Smooth muscle cell (in vitro differentiated cells): ENCODE measurements at regions not wholly inside any gene's neighbourhood (a gene's known extent, or its start where the extent isn't known, plus 50 kb on each side); places are given as distances from the start of the nearest gene placed in this dataset.

Source experiments
- DNase-seq: peaks from one replicate; lab custom pipeline; 2025; ENCODE audit not compliant: unreplicated experiment; lab: John Stamatoyannopoulos, UW
- H2AFZ ChIP-seq: fragments of 200-600 bp; sonication (generic); 2 replicates; pipeline ENCODE4 v1.6.0; 2016; ENCODE audit warnings: antibody characterized with exemption, low read depth, mild to moderate bottlenecking
- H3F3A ChIP-seq: fragments of 200-600 bp; sonication (generic); 2 replicates; pipeline ENCODE4 v1.6.0; 2017; ENCODE audit warnings: antibody characterized with exemption, low read depth
- H3K27ac ChIP-seq: fragments of 200-600 bp; sonication (generic); 2 replicates; pipeline ENCODE4 v1.5.1; 2016; ENCODE audit warnings: low read depth, mild to moderate bottlenecking
- H3K27me3 ChIP-seq: fragments of 200-600 bp; sonication (generic); 2 replicates; pipeline ENCODE4 v1.6.1; 2016; ENCODE audit warnings: low read depth, mild to moderate bottlenecking
- H3K36me3 ChIP-seq: fragments of 200-600 bp; sonication (generic); 2 replicates; pipeline ENCODE4 v1.5.1; 2016; ENCODE audit warnings: low read depth
- H3K4me1 ChIP-seq: fragments of 200-600 bp; sonication (generic); 2 replicates; pipeline ENCODE4 v1.5.1; 2016; ENCODE audit warnings: low read depth
- H3K4me2 ChIP-seq: fragments of 200-600 bp; sonication (generic); 2 replicates; pipeline ENCODE4 v1.6.0; 2016; ENCODE audit warnings: mild to moderate bottlenecking
- H3K4me3 ChIP-seq: fragments of 200-600 bp; sonication (generic); 2 replicates; pipeline ENCODE4 v1.5.1; 2016; ENCODE audit warnings: mild to moderate bottlenecking
- H3K79me2 ChIP-seq: fragments of 200-600 bp; sonication (generic); 2 replicates; pipeline ENCODE4 v1.6.0; 2016; ENCODE audit warnings: low read depth, mild to moderate bottlenecking
- H3K9ac ChIP-seq: fragments of 200-600 bp; sonication (generic); 2 replicates; pipeline ENCODE4 v1.6.0; 2016; ENCODE audit warnings: low read depth
- H3K9me3 ChIP-seq: fragments of 200-600 bp; sonication (generic); replicated peaks from 2 replicates; pipeline ENCODE4 v1.5.1; 2016; ENCODE audit warnings: low read depth
- H4K20me1 ChIP-seq: fragments of 200-600 bp; sonication (generic); 2 replicates; pipeline ENCODE4 v1.6.0; 2016; ENCODE audit warnings: low read depth
- CTCF ChIP-seq: fragments of 200-600 bp; sonication (generic); IDR thresholded peaks from 2 replicates; pipeline ENCODE4 v1.5.1; 2017; ENCODE audit warnings: borderline replicate concordance, mild to moderate bottlenecking, antibody characterized with exemption; ENCODE audit not compliant: insufficient read depth, poor library complexity, severe bottlenecking
- WGBS: methylation state at CpG from one replicate; pipeline ENCODE4 v1.1.7; 2016; ENCODE audit warnings: low lambda C conversion rate; 5-methylcytosine and 5-hydroxymethylcytosine counted together

DNA sequence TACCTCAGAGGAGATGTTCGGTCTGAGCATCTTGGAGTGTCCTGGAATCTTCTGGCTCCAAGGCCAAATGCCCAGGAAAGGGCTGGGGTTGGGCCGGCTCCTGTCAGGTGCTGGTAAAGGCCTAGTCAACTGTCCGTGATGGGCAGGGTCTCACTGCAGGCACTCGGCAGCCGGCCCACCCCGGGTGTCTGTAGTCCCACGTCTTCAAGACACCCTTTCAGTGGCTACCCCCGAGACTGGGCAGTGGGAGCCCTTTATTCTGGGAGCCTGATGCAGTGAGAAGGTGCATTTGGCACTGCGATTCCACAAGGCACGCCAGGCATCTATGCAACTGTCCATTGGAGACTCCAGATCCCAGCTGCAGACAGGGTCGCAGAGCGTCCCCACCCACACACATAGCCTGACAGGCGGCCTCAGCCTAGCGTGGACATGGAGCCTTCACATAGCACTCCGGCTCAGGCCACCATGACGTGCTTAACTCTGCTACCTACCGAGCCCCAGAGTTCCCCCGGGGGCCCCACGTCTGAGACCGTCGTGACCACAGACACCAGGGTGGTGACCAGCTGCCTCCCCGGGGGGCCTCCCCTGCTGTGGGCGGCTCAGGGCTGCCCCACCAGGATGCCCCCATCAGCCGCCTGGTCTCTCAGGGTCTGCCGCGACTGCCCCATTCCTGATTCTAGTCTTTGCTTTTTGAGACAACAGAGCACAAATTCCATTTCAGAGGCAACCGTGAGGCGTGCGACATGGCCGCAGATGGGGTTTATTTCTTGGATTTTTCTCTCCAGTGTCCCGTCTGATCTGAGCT lies 331.8 kb upstream of the SFSWAP start:
- Histone ChIP-seq H2AFZ (no peak overlapping the region), H3K79me2 (no peaks in the 10 kb centered on the region), H3K9me3 (no peaks in the 10 kb centered on the region), H3K9ac (no peak overlapping the region), H3K27me3 (no peaks in the 10 kb centered on the region), H3K4me2 (no peak overlapping the region), H3K27ac (no peak overlapping the region), H3K4me3 (no peak overlapping the region), H4K20me1 (no peaks in the 10 kb centered on the region), H3F3A (no peaks in the 10 kb centered on the region), H3K36me3 (no peaks in the 10 kb centered on the region), H3K4me1 (peaks cover 6% of the 10 kb centered on the region)
- DNase-seq = no peak
- 88% methylated on average over 31 of the region's 31 CpGs for WGBS
- no peak for TF ChIP-seq CTCF

- Histone ChIP-seq H4K20me1 (no peaks in the 10 kb centered on the region), H2AFZ (no peak overlapping the region), H3K4me1 (peaks cover 6% of the 10 kb centered on the region), H3K4me3 (no peak overlapping the region), H3K79me2 (no peaks in the 10 kb centered on the region), H3K9ac (no peak overlapping the region), H3K36me3 (no peaks in the 10 kb centered on the region), H3K27me3 (no peaks in the 10 kb centered on the region), H3F3A (no peaks in the 10 kb centered on the region), H3K27ac (no peak overlapping the region), H3K4me2 (no peak overlapping the region), H3K9me3 (no peaks in the 10 kb centered on the region)
- DNase-seq = no peak
- WGBS = 81% methylated on average over 12 of the region's 12 CpGs
- no peak for TF ChIP-seq CTCF
Observed at GRCh38 chr12:131379738-131380137, 331.2 kb upstream of the SFSWAP start.

DNA sequence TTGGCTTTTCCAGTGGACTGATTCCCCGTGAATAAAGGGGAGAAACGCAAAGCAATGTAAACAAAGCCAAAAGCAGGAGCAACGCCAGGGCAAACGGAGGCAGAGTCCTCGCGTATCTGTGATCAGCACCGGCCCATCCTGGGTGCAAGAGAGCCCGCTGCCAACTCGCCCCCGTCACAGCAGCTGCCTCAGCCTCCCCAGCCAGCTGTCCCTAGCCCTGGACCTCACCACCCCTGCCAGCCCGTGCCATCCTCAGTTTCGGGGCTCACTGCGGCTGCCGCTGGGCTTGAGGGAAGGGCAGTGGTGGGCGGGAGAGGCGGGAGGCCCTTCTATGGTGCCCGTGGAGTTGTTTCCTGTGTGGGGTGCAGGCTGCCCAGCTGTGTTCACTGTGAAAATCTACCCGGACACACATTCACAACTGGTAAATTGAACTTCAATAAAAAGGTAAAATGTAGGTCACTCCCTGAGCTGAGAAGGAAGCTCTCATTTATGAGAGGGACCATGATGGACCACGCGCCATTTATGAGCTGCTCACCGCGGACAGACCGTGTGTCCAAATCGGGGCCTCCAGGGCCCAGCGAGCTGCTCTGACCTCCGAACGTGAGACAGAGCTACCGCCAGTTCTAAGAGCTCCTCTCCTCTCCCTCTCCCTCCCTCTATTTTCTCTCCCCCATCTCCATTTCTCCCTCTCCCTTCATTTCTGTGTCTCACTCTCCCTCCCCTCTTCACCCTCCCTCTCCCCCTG lies 330.5 kb upstream of the SFSWAP start:
- Histone ChIP-seq H3K9ac (no peak overlapping the region), H3K4me1 (peaks cover 6% of the 10 kb centered on the region), H3K27me3 (no peaks in the 10 kb centered on the region), H3K4me3 (no peak overlapping the region), H3K4me2 (no peak overlapping the region), H2AFZ (no peak overlapping the region), H4K20me1 (no peaks in the 10 kb centered on the region), H3F3A (no peaks in the 10 kb centered on the region), H3K9me3 (no peaks in the 10 kb centered on the region), H3K79me2 (no peaks in the 10 kb centered on the region), H3K27ac (no peak overlapping the region), H3K36me3 (no peaks in the 10 kb centered on the region)
- no peak for DNase-seq
- 87% methylated on average over 28 of the region's 28 CpGs for WGBS
- TF ChIP-seq CTCF = no peak
